IPS DF 19.7 (cell line): ENCODE measurements at regions not wholly inside any gene's neighbourhood (a gene's known extent, or its start where the extent isn't known, plus 50 kb on each side); places are given as distances from the start of the nearest gene placed in this dataset.

Experiments
- DNase-seq: peaks from one replicate; pipeline ENCODE4 v3.0.0-alpha.2; 2013; ENCODE audit warnings: low read depth, low spot score

- DNase-seq: no peak
Measured at GRCh38 chr13:74423434-74423833, 289.2 kb upstream of the KLF12 start.

- DNase-seq: no peak
Measured at GRCh38 chr13:74414458-74414857, 280.3 kb upstream of the KLF12 start.

GRCh38 chr13:74413482-74413881, 279.3 kb upstream of the KLF12 start:
- DNase-seq: no peak

- no peak for DNase-seq
Measured at GRCh38 chr13:74409551-74409950, 275.3 kb upstream of the KLF12 start.

- no peak for DNase-seq
Measured at GRCh38 chr13:74406420-74406819, 272.2 kb upstream of the KLF12 start.

- DNase-seq: no peak
Measured at GRCh38 chr13:74398599-74398998, 264.4 kb upstream of the KLF12 start.

- DNase-seq: no peak
Measured at GRCh38 chr13:74389056-74389455, 254.9 kb upstream of the KLF12 start.

- no peak for DNase-seq
Measured at GRCh38 chr13:74388626-74389025, 254.4 kb upstream of the KLF12 start.

- no peak for DNase-seq
Measured at GRCh38 chr13:74372511-74372910, 238.3 kb upstream of the KLF12 start.

GRCh38 chr13:74367193-74367592, 233.0 kb upstream of the KLF12 start:
- DNase-seq: no peak

GRCh38 chr13:74361274-74361673, 227.1 kb upstream of the KLF12 start:
- no peak for DNase-seq

GRCh38 chr13:74346960-74347359, 212.8 kb upstream of the KLF12 start:
- no peak for DNase-seq

- no peak for DNase-seq
Measured at GRCh38 chr13:74338341-74338740, 204.1 kb upstream of the KLF12 start.

GRCh38 chr13:74336546-74336945, 202.3 kb upstream of the KLF12 start:
- no peak for DNase-seq

- no peak for DNase-seq
Measured at GRCh38 chr13:74335370-74335769, 201.2 kb upstream of the KLF12 start.

- DNase-seq: no peak
Measured at GRCh38 chr13:74329962-74330361, 195.8 kb upstream of the KLF12 start.

GRCh38 chr13:74325106-74325505, 190.9 kb upstream of the KLF12 start:
- no peak for DNase-seq

GRCh38 chr13:74324338-74324737, 190.1 kb upstream of the KLF12 start:
- DNase-seq: no peak

GRCh38 chr13:74322562-74322961, 188.4 kb upstream of the KLF12 start:
- no peak for DNase-seq

- no peak for DNase-seq
Measured at GRCh38 chr13:74320282-74320681, 186.1 kb upstream of the KLF12 start.

GRCh38 chr13:74316547-74316946, 182.3 kb upstream of the KLF12 start:
- DNase-seq: no peak

GRCh38 chr13:74306496-74306895, 172.3 kb upstream of the KLF12 start:
- DNase-seq: no peak

GRCh38 chr13:74305876-74306275, 171.7 kb upstream of the KLF12 start:
- DNase-seq: no peak

GRCh38 chr13:74301258-74301935, 167.2 kb upstream of the KLF12 start:
- no peak for DNase-seq
